ENCODE measurements at regions not wholly inside any gene's neighbourhood (a gene's known extent, or its start where the extent isn't known, plus 50 kb on each side); places are given as distances from the start of the nearest gene placed in this dataset.

DNA sequence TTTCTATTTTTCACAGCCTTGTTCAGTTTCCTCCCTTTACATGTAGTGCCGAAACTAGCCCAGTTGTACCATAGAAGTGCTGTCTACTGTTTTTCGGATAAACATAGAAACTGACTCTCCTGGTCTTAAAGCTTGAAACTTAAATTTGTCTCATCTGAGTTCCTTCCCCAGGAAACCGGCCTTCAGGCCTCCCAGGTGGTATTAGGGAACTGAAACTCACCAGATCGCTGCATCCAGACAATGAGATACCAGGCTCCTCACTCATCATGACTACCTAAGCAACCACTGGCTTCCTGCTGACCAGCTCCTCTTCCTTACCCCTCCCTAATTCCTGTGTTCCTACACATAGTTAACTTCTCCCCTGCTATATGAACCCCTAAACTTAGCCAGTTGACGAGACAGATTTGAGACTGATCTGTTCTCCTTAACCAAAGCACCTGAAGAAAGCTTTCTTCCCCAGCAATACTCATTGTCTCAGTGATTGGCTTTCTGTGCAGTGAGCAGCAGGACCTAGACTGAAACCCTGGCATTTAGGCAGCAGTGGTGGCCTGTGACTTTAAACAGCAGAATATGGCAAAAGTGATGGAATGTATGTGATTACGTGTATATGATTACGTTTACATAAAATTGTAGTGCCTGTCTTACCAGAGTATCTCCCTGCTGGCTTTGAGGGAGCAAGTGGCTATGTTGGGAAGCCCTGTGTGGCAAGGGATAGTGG is 959.1 kb upstream of the LCORL start:
- Histone ChIP-seq H3K18ac (ENCODE audit: insufficient read length, low read depth, low read length) (no peak overlapping the region), H2AK5ac (ENCODE audit: insufficient read length, low read length) (no peak overlapping the region), H3K23me2 (ENCODE audit: insufficient read length, low read depth, low read length, poor library complexity, severe bottlenecking) (no peaks in the 10 kb centered on the region), H4K8ac (replicated peaks; ENCODE audit: insufficient read length, low read depth, low read length) (no peak overlapping the region), H4K5ac (ENCODE audit: insufficient read length, low read depth, low read length) (no peak overlapping the region), H3K56ac (ENCODE audit: insufficient read length, low read depth, low read length) (no peak overlapping the region), H3T11ph (ENCODE audit: low read length) (no peak overlapping the region), H3K27ac (ENCODE audit: insufficient read length, low read depth, low read length) (no peak overlapping the region), H2BK12ac (ENCODE audit: insufficient read length, low read depth, low read length) (no peak overlapping the region), H2BK120ac (ENCODE audit: low read depth, low read length, poor library complexity, severe bottlenecking) (no peak overlapping the region), H3K79me2 (ENCODE audit: insufficient read depth, low read length) (no peaks in the 10 kb centered on the region), H2BK15ac (ENCODE audit: low read depth, low read length) (no peak overlapping the region), H3K9ac (ENCODE audit: extremely low read depth, insufficient read length, low read length) (no peak overlapping the region), H3K4me1 (ENCODE audit: insufficient read depth, low read length) (no peaks in the 10 kb centered on the region), H3K4ac (ENCODE audit: low read depth, low read length) (no peak overlapping the region), H3K14ac (ENCODE audit: insufficient read depth, low read length) (no peak overlapping the region), H4K91ac (ENCODE audit: insufficient read length, low read depth, low read length) (no peak overlapping the region), H3K79me1 (ENCODE audit: insufficient read depth, low read depth, low read length, poor library complexity, severe bottlenecking) (no peaks in the 10 kb centered on the region), H3K23ac (ENCODE audit: insufficient read length, low read depth, low read length) (no peak overlapping the region), H2AFZ (ENCODE audit: low read length) (no peak overlapping the region), H2BK5ac (ENCODE audit: insufficient read length, low read length) (no peak overlapping the region), H3K4me2 (ENCODE audit: insufficient read depth, insufficient read length, low read length) (no peak overlapping the region), H2BK20ac (ENCODE audit: low read depth, low read length, poor library complexity, severe bottlenecking) (no peak overlapping the region), H3K9me3 (ENCODE audit: control insufficient read depth, low read depth, low read length) (no peaks in the 10 kb centered on the region), H4K20me1 (ENCODE audit: control insufficient read depth, insufficient read depth, insufficient read length) (no peaks in the 10 kb centered on the region), H3K27me3 (ENCODE audit: insufficient read depth, low read length) (no peaks in the 10 kb centered on the region)
- Mint-ChIP-seq H3K9me3 (peaks cover 0 to 2% of the 10 kb centered on the region in 2 experiments; a peak in 2 of 5 replicates), H3K4me1 (no peaks in the 10 kb centered on the region; a peak in 1 of 4 replicates), H3K36me3 (ENCODE audit: insufficient read depth in 1 of 3, low read depth in 3 of 3) (no peaks in the 10 kb centered on the region; a peak in 2 of 7 replicates), H3K27me3 (ENCODE audit: low read depth) (no peaks in the 10 kb centered on the region), H3K27ac (no peak overlapping the region), H3K4me3 (no peak overlapping the region)
- WGBS (ENCODE audit: extremely low coverage, insufficient read length, low lambda C conversion rate), result no CpG with 5 or more reads among the region's 7 CpGs
- TF ChIP-seq, protein P1, sequence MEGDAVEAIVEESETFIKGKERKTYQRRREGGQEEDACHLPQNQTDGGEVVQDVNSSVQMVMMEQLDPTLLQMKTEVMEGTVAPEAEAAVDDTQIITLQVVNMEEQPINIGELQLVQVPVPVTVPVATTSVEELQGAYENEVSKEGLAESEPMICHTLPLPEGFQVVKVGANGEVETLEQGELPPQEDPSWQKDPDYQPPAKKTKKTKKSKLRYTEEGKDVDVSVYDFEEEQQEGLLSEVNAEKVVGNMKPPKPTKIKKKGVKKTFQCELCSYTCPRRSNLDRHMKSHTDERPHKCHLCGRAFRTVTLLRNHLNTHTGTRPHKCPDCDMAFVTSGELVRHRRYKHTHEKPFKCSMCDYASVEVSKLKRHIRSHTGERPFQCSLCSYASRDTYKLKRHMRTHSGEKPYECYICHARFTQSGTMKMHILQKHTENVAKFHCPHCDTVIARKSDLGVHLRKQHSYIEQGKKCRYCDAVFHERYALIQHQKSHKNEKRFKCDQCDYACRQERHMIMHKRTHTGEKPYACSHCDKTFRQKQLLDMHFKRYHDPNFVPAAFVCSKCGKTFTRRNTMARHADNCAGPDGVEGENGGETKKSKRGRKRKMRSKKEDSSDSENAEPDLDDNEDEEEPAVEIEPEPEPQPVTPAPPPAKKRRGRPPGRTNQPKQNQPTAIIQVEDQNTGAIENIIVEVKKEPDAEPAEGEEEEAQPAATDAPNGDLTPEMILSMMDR (conservative IDR thresholded peaks at IDR 0.05), result no peak
- DNase-seq, result no peak
